ENCODE measurements at regions not wholly inside any gene's neighbourhood (a gene's known extent, or its start where the extent isn't known, plus 50 kb on each side); places are given as distances from the start of the nearest gene placed in this dataset.

GRCh38 chr3:124297062-124297980 is 305.4 kb upstream of the ROPN1 start:
- no peak for DNase-seq
- Mint-ChIP-seq H3K27me3 (peaks cover 18 to 29% of the 10 kb centered on the region in 2 donors), H3K4me3 (no peak overlapping the region), H3K27ac (no peak overlapping the region), H3K9me3 (no peaks in the 10 kb centered on the region), H3K36me3 (ENCODE audit: insufficient read depth) (no peaks in the 10 kb centered on the region), H3K4me1 (ENCODE audit: low read depth in 2 of 2) (no peaks in the 10 kb centered on the region)
- ATAC-seq (replicated peaks), result no peak

DNA sequence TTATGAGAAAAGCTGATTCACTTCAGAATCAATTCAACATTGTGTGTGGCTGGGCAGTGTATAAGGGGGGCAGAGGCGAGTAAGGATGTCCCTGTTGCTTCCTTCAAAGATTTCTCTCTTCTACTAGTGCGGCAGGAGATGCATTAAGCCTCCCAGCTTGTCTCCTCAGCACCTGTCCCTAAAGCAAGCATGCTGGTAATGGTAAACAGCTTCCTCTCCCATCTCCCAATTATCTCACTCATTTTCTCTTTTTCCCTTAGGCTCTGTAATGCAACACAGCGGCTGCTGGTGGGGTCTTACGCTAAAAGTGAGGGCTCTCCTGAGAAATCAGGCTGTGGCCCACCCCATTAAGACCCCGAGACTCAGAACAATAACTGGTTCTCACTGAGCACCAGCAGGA is 306.4 kb upstream of the ROPN1 start:
- Mint-ChIP-seq H3K36me3 (ENCODE audit: insufficient read depth) (no peaks in the 10 kb centered on the region), H3K27ac (no peak overlapping the region), H3K27me3 (peaks cover 18 to 29% of the 10 kb centered on the region in 2 donors), H3K4me3 (no peak overlapping the region), H3K9me3 (no peaks in the 10 kb centered on the region), H3K4me1 (ENCODE audit: low read depth in 2 of 2) (no peaks in the 10 kb centered on the region)
- ATAC-seq (replicated peaks) (no peak), DNase-seq (no peak)

- Mint-ChIP-seq H3K4me3 (no peak overlapping the region), H3K27me3 (peaks cover 14 to 29% of the 10 kb centered on the region in 2 donors), H3K4me1 (ENCODE audit: low read depth in 2 of 2) (no peaks in the 10 kb centered on the region), H3K27ac (no peak overlapping the region), H3K36me3 (ENCODE audit: insufficient read depth) (no peaks in the 10 kb centered on the region), H3K9me3 (peaks cover 0 to 2% of the 10 kb centered on the region in 2 donors)
- DNase-seq (no peak), ATAC-seq (replicated peaks) (no peak)
Observed at GRCh38 chr3:124298951-124299350, 307.0 kb upstream of the ROPN1 start.

- ATAC-seq (replicated peaks) (no peak), DNase-seq (no peak)
- no peak overlapping the region for H3K27ac Mint-ChIP-seq
- no peaks in the 10 kb centered on the region for H3K36me3 Mint-ChIP-seq (ENCODE audit: insufficient read depth)
- no peak overlapping the region for H3K4me3 Mint-ChIP-seq
- H3K27me3 Mint-ChIP-seq, result peaks cover 11 to 29% of the 10 kb centered on the region in 2 donors
- no peaks in the 10 kb centered on the region for H3K4me1 Mint-ChIP-seq (ENCODE audit: low read depth in 2 of 2)
- peaks cover 0 to 2% of the 10 kb centered on the region in 2 donors for H3K9me3 Mint-ChIP-seq
Observed at GRCh38 chr3:124299831-124300230, 307.9 kb upstream of the ROPN1 start.

- Mint-ChIP-seq H3K4me1 (ENCODE audit: low read depth in 2 of 2) (no peaks in the 10 kb centered on the region), H3K36me3 (ENCODE audit: insufficient read depth) (no peaks in the 10 kb centered on the region), H3K27me3 (peaks cover 11 to 29% of the 10 kb centered on the region in 2 donors), H3K27ac (no peak overlapping the region), H3K9me3 (peaks cover 0 to 4% of the 10 kb centered on the region in 2 donors), H3K4me3 (no peak overlapping the region)
- DNase-seq (no peak), ATAC-seq (replicated peaks) (no peak)
Observed at GRCh38 chr3:124300416-124300815, 308.5 kb upstream of the ROPN1 start.

- Mint-ChIP-seq H3K27ac (no peak overlapping the region), H3K27me3 (peaks cover 0 to 7% of the 10 kb centered on the region in 2 donors), H3K4me1 (ENCODE audit: low read depth in 2 of 2) (no peaks in the 10 kb centered on the region), H3K36me3 (ENCODE audit: insufficient read depth) (no peaks in the 10 kb centered on the region), H3K4me3 (no peak overlapping the region), H3K9me3 (peaks cover 4% of the 10 kb centered on the region in 2 donors)
- no peak for ATAC-seq (replicated peaks)
- no peak for DNase-seq
Observed at GRCh38 chr3:124303305-124303910, 311.5 kb upstream of the ROPN1 start.

GRCh38 chr3:124306665-124307064 is 314.7 kb upstream of the ROPN1 start:
- Mint-ChIP-seq H3K27me3 (no peaks in the 10 kb centered on the region), H3K4me3 (no peak overlapping the region), H3K9me3 (peaks cover 4 to 6% of the 10 kb centered on the region in 2 donors), H3K27ac (no peak overlapping the region), H3K36me3 (ENCODE audit: insufficient read depth) (no peaks in the 10 kb centered on the region), H3K4me1 (ENCODE audit: low read depth in 2 of 2) (no peaks in the 10 kb centered on the region)
- DNase-seq, result no peak
- ATAC-seq (replicated peaks), result no peak

GRCh38 chr3:124313621-124314020 is 321.7 kb upstream of the ROPN1 start:
- no peaks in the 10 kb centered on the region for H3K27me3 Mint-ChIP-seq
- no peaks in the 10 kb centered on the region for H3K4me1 Mint-ChIP-seq (ENCODE audit: low read depth in 2 of 2)

GRCh38 chr3:124315215-124316033 is 323.5 kb upstream of the ROPN1 start:
- H3K27ac Mint-ChIP-seq, result no peak overlapping the region
- ATAC-seq (replicated peaks) (no peak), DNase-seq (no peak)
- peaks cover 0 to 7% of the 10 kb centered on the region in 2 donors for H3K9me3 Mint-ChIP-seq
- no peaks in the 10 kb centered on the region for H3K36me3 Mint-ChIP-seq (ENCODE audit: insufficient read depth)
- H3K27me3 Mint-ChIP-seq, result no peaks in the 10 kb centered on the region
- no peaks in the 10 kb centered on the region for H3K4me1 Mint-ChIP-seq (ENCODE audit: low read depth in 2 of 2)
- no peak overlapping the region for H3K4me3 Mint-ChIP-seq

More at GRCh38 chr3:124313621-124314020, 321.7 kb upstream of the ROPN1 start:
- H3K27ac Mint-ChIP-seq, result no peak overlapping the region
- no peak overlapping the region for H3K4me3 Mint-ChIP-seq
- no peaks in the 10 kb centered on the region for H3K36me3 Mint-ChIP-seq (ENCODE audit: insufficient read depth)
- DNase-seq, result no peak
- H3K9me3 Mint-ChIP-seq, result peaks cover 2 to 7% of the 10 kb centered on the region in 2 donors
- ATAC-seq (replicated peaks), result no peak

DNA sequence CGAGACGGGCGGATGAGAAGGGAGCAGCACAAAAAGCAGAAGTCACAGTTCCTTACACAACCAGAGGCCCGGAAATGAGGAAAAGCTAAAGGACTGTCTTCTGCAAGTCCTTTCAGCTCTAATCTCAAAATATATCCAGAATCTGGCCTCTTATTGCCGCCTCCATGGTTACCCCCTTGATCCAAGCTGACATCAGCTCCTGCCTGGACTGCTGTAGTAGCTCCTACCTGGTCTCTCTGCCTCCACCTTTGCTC is 324.0 kb upstream of the ROPN1 start:
- Mint-ChIP-seq H3K4me1 (ENCODE audit: low read depth in 2 of 2) (no peaks in the 10 kb centered on the region), H3K27me3 (no peaks in the 10 kb centered on the region), H3K9me3 (peaks cover 0 to 7% of the 10 kb centered on the region in 2 donors), H3K27ac (no peak overlapping the region), H3K36me3 (ENCODE audit: insufficient read depth) (no peaks in the 10 kb centered on the region), H3K4me3 (no peak overlapping the region)
- ATAC-seq (replicated peaks) (no peak), DNase-seq (no peak)

GRCh38 chr3:124318014-124318413 is 326.1 kb upstream of the ROPN1 start:
- H3K4me3 Mint-ChIP-seq, result no peak overlapping the region
- ATAC-seq (replicated peaks), result no peak
- H3K27ac Mint-ChIP-seq, result no peak overlapping the region
- peaks cover 6 to 12% of the 10 kb centered on the region in 2 donors for H3K27me3 Mint-ChIP-seq
- no peaks in the 10 kb centered on the region for H3K36me3 Mint-ChIP-seq (ENCODE audit: insufficient read depth)
- peaks cover 0 to 7% of the 10 kb centered on the region in 2 donors for H3K9me3 Mint-ChIP-seq
- no peak for DNase-seq
- H3K4me1 Mint-ChIP-seq (ENCODE audit: low read depth in 2 of 2), result no peaks in the 10 kb centered on the region

- DNase-seq (no peak), ATAC-seq (replicated peaks) (no peak)
- Mint-ChIP-seq H3K9me3 (peaks cover 0 to 7% of the 10 kb centered on the region in 2 donors), H3K4me3 (no peak overlapping the region), H3K36me3 (ENCODE audit: insufficient read depth) (no peaks in the 10 kb centered on the region), H3K4me1 (ENCODE audit: low read depth in 2 of 2) (no peaks in the 10 kb centered on the region), H3K27me3 (peaks cover 6 to 15% of the 10 kb centered on the region in 2 donors), H3K27ac (no peak overlapping the region)
Observed at GRCh38 chr3:124318656-124319055, 326.7 kb upstream of the ROPN1 start.

GRCh38 chr3:124320976-124321375 is 329.1 kb upstream of the ROPN1 start:
- DNase-seq (no peak), ATAC-seq (replicated peaks) (no peak)
- H3K27me3 Mint-ChIP-seq, result peaks cover 6 to 24% of the 10 kb centered on the region in 2 donors
- H3K36me3 Mint-ChIP-seq (ENCODE audit: insufficient read depth), result peaks cover 3% of the 10 kb centered on the region
- H3K4me1 Mint-ChIP-seq (ENCODE audit: low read depth in 2 of 2), result no peaks in the 10 kb centered on the region
- no peaks in the 10 kb centered on the region for H3K9me3 Mint-ChIP-seq
- no peak overlapping the region for H3K27ac Mint-ChIP-seq
- H3K4me3 Mint-ChIP-seq, result no peak overlapping the region
